ENCODE measurements at regions not wholly inside any gene's neighbourhood (a gene's known extent, or its start where the extent isn't known, plus 50 kb on each side); places are given as distances from the start of the nearest gene placed in this dataset.

DNA sequence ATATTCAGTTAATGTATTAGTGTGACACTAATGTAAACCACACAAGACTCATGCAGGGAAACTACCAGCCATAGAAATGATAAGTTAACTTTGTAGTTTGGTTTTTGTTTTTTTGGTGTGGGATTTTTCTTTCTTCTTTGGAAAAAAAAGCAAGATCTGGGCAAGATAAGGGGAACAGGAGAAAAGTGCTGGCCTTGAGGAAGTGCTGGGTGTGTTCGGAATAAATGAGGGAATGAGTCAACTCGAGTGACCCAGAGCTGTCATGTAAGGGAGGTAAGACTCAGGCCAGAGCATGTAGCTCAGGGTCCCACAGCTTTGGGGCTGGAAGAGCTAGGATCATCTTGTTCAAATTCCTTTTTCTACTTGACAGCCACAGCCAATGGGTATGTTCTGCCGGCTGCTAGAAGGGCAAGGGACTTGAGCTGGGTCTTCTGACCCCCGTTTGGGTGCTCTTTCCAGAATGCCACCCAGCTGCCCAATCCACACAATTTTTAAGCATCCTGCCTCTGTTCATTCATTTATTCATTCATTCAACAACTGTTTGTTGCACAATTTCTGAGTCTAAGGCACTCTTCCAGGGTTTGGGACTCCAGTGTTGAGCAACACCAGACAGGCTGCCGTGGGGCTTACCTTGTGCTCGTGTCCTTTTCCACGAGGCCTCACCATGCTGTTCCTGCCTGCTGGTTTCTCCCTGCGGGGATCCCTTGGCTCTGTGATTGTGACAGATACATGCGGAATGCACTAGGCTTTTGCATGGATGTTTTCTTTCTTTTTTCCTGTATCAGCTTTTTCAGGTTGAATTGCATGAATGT, 54.5 kb downstream of the CLDN34 start:
- DNase-seq (ENCODE audit: low read depth in 2 of 3, low spot score in 2 of 3), result no peak

DNA sequence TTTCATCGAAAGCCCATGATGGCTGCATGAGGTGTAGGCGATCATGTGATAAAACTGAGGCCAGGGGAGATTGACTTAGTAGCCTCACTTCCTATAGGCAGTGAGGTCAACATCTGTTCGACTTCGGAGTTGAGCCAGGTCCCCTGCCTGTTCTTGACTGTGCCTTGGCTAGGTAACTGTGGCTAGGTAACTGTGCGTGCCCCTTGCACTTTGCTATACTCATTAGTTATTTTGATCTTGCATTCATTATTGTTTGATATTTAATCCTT, 55.0 kb downstream of the CLDN34 start:
- DNase-seq (ENCODE audit: low read depth in 2 of 3, low spot score in 2 of 3), result no peak

DNA sequence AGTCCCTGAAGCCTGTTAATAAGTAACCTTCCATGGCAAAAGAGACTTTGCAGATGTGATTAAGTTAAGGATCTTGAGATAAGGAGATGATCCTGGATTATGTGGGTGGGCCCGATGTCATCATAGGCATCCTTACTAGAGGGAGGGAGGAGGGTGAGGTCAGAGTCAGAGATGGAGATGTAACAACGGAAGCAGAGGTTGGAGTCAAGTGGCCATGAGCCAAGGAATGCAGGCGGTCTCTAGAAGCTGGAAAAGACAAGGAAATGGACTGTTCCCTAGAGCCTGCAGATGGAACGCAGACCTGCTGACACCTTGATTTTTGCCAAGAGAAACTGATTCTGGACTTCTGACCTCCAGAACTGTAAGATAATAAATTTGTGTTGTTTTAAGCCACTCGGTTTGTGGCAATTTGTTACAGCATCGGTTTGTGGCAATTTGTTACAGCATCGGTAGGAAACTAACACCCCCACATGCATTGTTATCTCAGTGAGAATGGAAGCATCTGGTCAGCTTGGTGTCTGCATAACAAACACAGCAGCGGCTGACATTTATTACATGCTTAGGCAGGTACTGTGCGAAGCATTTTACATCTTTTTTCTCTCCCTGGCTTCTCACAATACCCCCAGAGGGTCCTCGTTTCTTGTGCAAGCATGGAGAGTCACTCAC, 55.6 kb downstream of the CLDN34 start:
- DNase-seq (ENCODE audit: low read depth in 2 of 3, low spot score in 2 of 3), result no peak

DNA sequence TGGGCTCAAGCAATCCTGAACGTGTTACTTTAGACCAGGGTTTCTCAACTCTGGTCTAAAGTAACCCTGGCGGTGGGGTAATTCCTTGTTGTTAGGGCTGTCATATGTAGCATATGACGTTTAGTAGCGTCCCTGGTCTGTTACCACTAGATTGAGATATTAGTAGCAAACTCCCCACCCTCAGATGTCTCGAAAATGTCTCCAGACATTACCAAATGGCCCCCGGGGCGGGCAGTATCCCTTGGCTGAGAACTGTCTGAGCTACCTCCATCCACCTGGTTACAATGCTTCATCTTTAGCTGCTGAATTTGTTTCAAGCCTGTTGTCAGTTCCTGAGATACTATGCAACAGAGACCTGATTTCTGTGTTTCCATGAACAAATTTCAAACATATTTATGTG, 56.7 kb downstream of the CLDN34 start:
- DNase-seq (ENCODE audit: low read depth in 2 of 3, low spot score in 2 of 3), result no peak

DNA sequence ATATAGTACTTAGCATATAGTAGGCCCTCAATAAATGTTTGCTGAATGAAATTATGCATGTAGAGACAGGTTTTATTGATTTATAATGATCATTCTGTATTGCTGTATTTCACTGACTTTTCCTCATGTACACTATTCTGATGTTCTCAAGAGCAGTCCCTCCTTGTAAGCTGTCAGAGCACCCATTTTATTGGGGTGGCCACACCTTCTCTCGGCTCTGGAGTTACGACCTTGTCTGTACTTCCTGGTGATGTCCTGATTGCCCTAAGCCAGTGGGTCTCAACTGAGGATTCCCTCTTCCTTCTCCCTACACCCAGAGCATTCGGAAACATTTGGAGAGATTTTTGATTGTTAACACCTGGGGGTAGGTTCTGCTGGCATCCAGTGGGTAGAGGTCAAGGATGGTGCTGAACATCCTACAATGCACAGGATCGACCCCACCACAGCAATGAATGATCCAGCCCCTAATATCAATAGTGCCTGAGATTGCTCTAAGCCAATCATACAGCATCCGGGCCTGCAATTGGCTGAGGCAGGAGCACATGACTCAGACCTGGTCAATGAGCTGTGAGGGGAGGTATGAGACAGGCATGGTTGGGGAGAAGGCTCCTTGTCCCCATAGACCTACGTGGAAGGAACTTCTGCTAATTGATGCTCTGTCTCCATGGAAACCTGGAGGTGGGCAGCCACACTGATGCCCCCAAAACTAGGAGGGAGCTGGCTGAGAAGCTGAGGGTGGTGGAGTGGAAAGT, 58.8 kb downstream of the CLDN34 start:
- no peak for DNase-seq (ENCODE audit: low read depth in 2 of 3, low spot score in 2 of 3)

DNA sequence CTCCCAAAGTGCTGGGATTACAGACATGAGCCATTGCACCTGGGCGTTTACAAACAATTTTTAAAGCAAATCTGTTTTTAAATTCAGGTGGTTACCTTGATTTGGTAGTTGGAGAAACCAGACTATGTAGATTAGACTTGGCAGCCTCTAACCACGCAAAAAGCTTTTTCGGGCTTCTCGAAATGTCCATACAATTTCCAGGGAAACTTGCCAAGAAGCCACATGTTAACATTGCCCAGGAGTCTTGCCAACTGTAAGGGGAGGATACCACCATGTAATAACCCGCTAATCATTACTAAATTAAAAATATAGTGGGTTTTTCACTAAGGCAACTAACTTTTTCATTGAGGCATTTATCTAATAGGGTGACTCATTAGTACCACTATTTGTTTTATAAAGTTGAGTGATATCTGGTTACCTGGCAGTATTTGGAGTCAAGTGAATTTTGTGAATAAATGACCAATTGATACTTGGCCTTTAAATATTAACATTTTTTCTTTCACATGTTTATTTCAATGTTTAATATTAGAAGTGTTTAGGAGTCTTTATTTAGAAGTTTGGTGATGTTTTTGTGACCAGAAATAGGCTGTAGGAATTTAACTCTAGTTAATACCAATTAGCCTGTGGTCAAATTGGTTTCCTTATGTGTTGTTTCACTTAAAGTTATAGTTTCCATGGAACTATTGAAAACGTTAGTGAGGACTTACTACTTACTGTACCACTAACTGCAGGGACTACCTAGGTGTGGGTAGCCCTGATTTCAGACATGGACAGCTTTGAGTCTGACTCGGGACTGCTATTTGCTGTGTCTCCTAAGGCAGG, 61.3 kb downstream of the CLDN34 start:
- no peak for DNase-seq (ENCODE audit: low read depth in 2 of 3, low spot score in 2 of 3)

DNA sequence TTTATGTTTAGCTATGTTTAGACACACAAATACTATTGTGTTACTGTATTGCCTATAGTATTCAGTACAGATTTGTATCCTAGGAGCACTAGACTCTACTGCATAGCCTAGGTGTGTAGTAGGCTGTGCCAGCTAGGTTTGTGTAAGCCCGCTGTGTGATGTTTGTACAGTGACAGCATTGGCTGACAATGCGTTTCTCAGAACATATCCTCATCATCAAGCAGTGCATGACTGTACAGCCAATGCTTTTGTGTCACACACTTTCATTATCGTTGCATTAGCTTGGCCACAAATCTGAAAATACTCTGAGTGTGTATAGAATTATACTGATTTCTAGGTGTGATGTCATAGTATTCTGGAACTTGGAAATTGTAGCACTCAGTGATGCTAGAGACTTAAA, 63.4 kb downstream of the CLDN34 start:
- no peak for DNase-seq (ENCODE audit: low read depth in 2 of 3, low spot score in 2 of 3)

GRCh38 chrX:10031746-10032145, 64.6 kb downstream of the CLDN34 start:
- no peak for DNase-seq (ENCODE audit: low read depth in 2 of 3, low spot score in 2 of 3)

- no peak for DNase-seq (ENCODE audit: low read depth in 2 of 3, low spot score in 2 of 3)
Measured at GRCh38 chrX:10032147-10032546, 65.0 kb downstream of the CLDN34 start.

DNA sequence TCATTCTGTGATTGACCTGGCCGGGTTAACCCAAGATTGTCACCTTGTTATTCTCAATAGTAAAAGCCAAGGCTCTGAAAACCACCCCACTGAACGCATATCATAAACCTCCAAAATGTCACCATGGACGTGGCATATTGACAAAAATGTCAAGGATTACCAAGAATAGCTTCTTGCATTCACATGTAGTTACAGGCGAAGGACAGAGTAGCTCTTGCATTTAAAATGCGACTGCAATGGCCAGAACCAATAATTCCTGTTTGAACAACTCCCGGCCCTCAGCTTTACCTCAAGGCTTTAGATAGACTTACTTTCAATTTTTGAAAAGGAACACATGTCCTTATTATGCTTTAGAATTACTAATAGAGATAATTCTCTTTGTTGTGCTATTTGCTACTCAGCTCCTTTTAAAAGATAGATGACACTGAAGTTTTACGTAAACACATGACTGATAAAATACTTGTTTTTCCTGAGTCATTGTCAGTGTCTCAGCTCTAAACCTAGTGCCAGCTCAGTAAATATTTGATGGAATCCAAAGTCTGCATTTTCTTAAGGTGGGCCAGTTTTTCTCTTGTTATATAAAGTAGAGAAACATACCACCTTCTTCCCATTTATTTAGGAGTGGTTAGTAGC, 66.3 kb downstream of the CLDN34 start:
- no peak for DNase-seq (ENCODE audit: low read depth in 2 of 3, low spot score in 2 of 3)

GRCh38 chrX:10034740-10035260, 67.6 kb downstream of the CLDN34 start:
- no peak for DNase-seq (ENCODE audit: low read depth in 2 of 3, low spot score in 2 of 3)

DNA sequence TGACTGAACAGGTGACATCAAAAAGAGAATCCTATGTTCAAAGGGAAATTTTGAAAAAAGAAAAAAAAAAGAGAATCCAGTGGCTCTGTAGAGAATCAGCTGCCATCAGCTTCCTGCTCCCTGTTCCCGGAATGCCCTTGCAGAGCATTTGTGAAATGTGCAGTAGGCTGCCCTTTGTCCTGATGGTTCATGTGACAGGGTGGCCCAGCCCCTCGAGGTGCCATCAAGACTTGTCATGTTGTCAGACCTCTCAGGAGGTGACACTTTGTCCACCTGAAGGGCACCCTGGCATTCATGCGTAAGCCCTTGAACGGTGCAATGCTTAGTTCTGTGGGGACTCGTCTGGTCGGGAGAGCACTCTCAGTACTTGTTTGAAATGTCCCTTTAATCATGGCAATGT, 71.4 kb downstream of the CLDN34 start:
- no peak for DNase-seq (ENCODE audit: low read depth in 2 of 3, low spot score in 2 of 3)

DNA sequence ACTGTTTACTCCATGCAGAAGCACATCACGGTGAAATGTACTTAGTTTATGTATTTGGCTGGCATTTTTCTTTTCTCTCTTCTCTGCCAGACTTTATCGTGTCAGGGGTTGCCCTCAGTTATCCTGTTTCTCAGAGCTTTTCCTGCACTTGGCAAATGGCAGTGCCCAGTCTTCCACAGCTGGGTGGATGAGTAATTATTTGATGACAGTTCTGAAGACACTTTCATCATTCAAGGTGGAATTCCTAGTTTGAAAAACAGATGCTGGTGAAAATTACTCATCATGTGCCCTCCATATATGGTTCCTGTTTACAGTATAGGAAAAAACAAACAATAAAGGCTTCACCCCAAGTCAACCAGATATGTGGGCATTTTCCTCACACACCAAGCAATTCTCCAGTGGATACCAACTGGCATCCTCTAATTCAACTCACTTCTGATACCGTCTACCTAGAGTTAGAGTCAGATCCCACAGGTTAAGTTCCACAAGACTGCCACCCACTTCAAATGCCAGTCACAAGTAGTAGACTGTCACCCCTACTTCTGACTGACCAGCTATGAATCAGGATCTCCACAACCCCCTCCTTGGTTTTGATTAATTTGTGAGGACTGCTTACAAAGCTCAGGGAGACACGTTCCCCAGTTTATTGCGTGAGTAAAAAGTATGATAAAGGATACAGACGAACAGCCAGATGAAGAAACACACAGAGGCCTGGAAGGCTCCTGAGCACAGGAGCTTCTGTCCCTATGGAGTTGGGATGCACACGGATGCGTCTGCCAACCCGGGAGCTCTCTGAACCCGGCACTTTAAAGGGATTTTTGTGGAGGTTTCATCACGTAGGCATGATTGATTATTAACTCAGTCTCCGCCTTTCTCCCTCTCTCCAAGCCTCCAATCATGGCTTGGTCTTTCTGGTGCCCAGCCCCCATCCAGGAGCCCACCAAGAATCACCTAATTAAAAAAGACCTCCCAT, 72.9 kb downstream of the CLDN34 start:
- no peak for DNase-seq (ENCODE audit: low read depth in 2 of 3, low spot score in 2 of 3)

GRCh38 chrX:10040961-10041360, 73.8 kb downstream of the CLDN34 start:
- no peak for DNase-seq (ENCODE audit: low read depth in 2 of 3, low spot score in 2 of 3)

DNA sequence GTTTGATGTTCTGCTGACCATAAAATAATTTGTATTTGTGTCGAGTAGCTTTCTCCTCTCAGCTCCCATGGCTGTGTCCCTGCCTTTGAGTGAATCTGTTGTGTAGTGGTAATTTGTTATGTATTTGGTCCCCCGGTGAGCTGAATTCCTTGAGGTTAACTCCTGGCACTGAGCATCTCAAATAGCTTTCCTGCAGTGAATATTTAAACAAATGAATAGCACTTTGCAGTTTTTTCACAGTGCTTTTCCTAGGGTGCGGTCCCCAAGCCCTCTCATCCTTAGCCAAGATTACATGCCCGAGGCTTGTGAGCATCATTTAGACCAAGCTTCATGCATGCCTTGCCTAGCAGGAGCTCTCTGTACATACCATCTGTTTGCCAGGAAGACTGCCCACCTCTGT, 74.2 kb downstream of the CLDN34 start:
- no peak for DNase-seq (ENCODE audit: low read depth in 2 of 3, low spot score in 2 of 3)

DNA sequence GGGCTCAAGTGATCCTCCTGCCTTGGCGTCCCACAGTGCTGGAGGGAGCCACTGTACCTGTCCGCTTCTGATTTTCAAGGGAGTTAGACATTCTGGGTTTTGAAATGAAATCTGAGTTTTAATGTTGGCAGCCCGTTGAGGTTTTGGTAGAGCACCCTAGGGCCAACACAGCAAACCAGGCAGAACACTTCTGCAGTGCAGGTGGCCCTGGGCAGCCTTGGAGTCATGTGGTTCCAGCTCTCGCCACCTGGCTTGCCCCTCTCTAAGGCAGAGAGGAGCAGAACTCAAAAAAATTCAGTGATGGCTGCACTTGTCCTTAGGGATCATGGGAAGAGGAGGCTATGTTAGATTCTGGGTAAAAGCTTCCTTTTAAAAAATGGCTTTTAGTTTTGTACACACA, 74.9 kb downstream of the CLDN34 start:
- no peak for DNase-seq (ENCODE audit: low read depth in 2 of 3, low spot score in 2 of 3)

- DNase-seq (ENCODE audit: low read depth in 2 of 3, low spot score in 2 of 3), result no peak
Measured at GRCh38 chrX:10043386-10043785, 76.2 kb downstream of the CLDN34 start.

DNA sequence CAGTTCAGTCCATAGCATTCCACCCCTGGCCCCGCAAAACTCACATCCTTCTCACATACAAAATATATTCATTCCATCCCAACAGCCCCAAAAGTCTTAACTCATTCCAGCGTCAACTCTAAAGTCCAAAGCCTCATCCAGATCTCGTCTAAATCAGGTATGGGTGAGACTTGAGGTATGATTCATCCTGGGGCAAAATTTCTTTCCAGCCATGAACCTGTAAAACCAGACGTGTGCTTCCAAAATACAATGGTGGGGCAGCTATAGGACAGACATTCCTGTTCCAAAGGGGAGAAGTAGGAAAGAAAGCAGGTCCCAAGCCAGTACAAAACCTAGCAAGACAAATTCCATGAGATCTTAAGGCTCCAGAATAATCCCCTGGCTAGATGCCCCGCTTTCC, 76.9 kb downstream of the CLDN34 start:
- DNase-seq (ENCODE audit: low read depth in 2 of 3, low spot score in 2 of 3), result no peak

DNA sequence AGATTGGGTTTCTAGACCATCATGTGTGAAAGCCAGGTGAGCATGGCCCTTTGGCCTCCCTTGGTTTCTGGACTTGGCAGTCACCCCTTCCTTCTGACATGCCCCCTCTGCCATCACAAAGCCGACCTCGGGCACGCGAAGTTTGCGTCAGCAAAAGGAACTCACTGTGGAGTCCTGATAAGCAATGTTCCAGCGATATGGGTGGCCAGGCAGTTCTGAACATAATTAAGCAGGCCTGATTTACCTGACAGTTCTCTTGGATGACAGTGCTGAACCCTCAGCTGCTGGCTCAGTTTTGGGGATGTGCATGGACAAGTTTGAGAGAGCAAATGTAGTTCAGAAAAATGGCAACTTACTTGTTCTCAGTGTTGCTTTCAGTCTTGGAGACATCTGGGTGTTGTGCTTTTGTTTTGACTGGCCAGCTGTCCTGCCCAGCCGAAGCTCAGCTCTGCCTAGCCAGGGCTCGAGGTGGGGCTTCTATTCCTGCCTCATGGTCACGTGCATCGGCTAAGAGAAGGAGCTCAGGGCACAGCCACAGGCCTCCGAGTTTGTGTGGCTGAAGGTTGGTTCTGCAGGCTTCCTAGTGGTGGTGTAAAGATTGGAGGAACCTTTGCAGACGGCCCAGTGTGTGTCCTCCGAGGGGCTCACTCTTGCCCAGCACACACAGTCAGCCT, 78.3 kb downstream of the CLDN34 start:
- DNase-seq (ENCODE audit: low read depth in 2 of 3, low spot score in 2 of 3), result no peak

Data from activated CD8-positive, alpha-beta memory T cell treated with anti-CD3 and anti-CD28 coated beads for 48 hours (primary cell).